Spleen (tissue), 11 donors: ENCODE measurements at regions not wholly inside any gene's neighbourhood (a gene's known extent, or its start where the extent isn't known, plus 50 kb on each side); places are given as distances from the start of the nearest gene placed in this dataset.

Source experiments
- DNase-seq: peaks from one replicate; pipeline ENCODE4 v3.0.0-alpha.2; 2020
- H3K27ac ChIP-seq, 8 donors: fragments of 200-600 bp; sonication (generic) in 7 of 8; 1 replicate in 4 of 8; 2 replicates in 4 of 8; pipeline versions ENCODE4 v1.5.0 to v1.8.0; 2016 to 2021; ENCODE audit warnings: inconsistent platforms in 4 of 8, mild to moderate bottlenecking in 4 of 8, moderate library complexity in 1 of 8
- H3K27me3 ChIP-seq, 7 donors: fragments of 200-600 bp; sonication (generic) in 6 of 7; replicated peaks in 1 of 7; 1 replicate in 4 of 7; 2 replicates in 3 of 7; pipeline versions ENCODE4 v1.5.0 to v1.8.0; 2016 to 2021; ENCODE audit warnings: inconsistent platforms in 3 of 7, mild to moderate bottlenecking in 1 of 7
- H3K36me3 ChIP-seq, 6 donors: fragments of 200-600 bp; sonication (generic) in 5 of 6; 1 replicate in 4 of 6; 2 replicates in 2 of 6; pipeline versions ENCODE4 v1.5.0 to v1.8.0; 2016 to 2021; ENCODE audit warnings: inconsistent platforms in 2 of 6
- H3K4me1 ChIP-seq, 6 donors: fragments of 200-600 bp; sonication (generic) in 5 of 6; 1 replicate in 3 of 6; 2 replicates in 3 of 6; pipeline versions ENCODE4 v1.5.0 to v1.8.0; 2016 to 2021; ENCODE audit warnings: inconsistent platforms in 3 of 6
- H3K4me3 ChIP-seq, 8 donors: fragments of 200-600 bp; sonication (generic) in 7 of 8; 1 replicate in 4 of 8; 2 replicates in 4 of 8; pipeline versions ENCODE4 v1.5.0 to v1.8.0; 2016 to 2021; ENCODE audit warnings: inconsistent platforms in 4 of 8, mild to moderate bottlenecking in 4 of 8, moderate library complexity in 2 of 8
- H3K9me3 ChIP-seq, 8 donors: fragments of 200-600 bp; sonication (generic) in 7 of 8; 1 replicate in 4 of 8; 2 replicates in 4 of 8; pipeline versions ENCODE4 v1.5.0 to v1.8.0; 2016 to 2021; ENCODE audit warnings: inconsistent platforms in 4 of 8
- POLR2A ChIP-seq, 3 donors: fragments of 450-650 bp; IDR thresholded peaks; one replicate each; pipeline ENCODE4 v1.5.1; 2017; ENCODE audit warnings: antibody characterized with exemption in 3 of 3, mild to moderate bottlenecking in 1 of 3
- POLR2AphosphoS5 ChIP-seq, 3 donors: sonication (generic); formaldehyde crosslinking; IDR thresholded peaks; one replicate each; pipeline ENCODE4 v1.5.1; 2017; ENCODE audit warnings: antibody characterized with exemption in 3 of 3
- WGBS, 5 donors: extraction: QIAGEN DNeasy Blood & Tissue Kit in 3 of 5; methylation state at CpG; one replicate each; pipeline versions ENCODE4 v1.1.5 to v1.1.7; 2013 to 2018; 5-methylcytosine and 5-hydroxymethylcytosine counted together
- intact Hi-C: fragments of 100-400 bp; cut with DNase I; formaldehyde crosslinking; loops from one replicate; pipeline ENCODE4 v1.15.0; 2023; ENCODE audit warnings: low total_unique reads
- TF ChIP-seq, protein P1 (sequence below), 11 experiments: fragments of 200-600 bp in 7 of 11; fragments of 450-650 bp in 4 of 11; sonication (generic) in 4 of 11; IDR thresholded peaks in 8 of 11; conservative IDR thresholded peaks in 3 of 11; 1 replicate in 7 of 11; 2 replicates in 4 of 11; pipeline versions ENCODE4 v1.4.0 to v1.8.0; 2016 to 2021; ENCODE audit warnings: antibody characterized with exemption in 11 of 11, inconsistent platforms in 4 of 11, mild to moderate bottlenecking in 1 of 11
- donor health status: healthy with polysubstance abuse.
- donor health status: DM: no; HTN: no; CAD: no; lungs with moderate emphysema.
- donor health status: DM: no; HTN: no; CAD: no.
- donor health status: Bipolar disorder and iron deficiency.
- donor health status: healthy.
- donor health status: DM: no; HTN: no; CAD: no.
- donor health status: DM: yes; HTN: yes; CAD: no.

DNA sequence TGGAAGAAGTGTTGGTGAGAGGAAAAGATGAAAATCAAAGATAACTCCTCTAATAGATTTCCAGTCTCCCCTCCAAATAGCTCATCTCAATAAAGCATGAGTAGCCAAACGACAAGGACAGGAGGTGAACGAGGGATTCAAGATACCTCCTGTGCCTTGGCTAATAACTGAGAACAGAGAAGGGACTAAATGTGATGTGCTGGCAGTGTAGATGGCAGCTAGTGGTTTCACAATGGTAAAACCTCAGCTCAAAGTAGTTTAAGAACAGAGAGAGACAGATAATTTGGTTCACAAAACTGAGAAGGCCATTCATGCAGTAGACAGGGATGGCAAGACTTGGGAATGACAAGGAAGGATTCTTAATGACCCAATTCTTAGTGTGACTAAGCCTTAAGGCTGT lies 292.6 kb downstream of the EFHB start:
- intact Hi-C loops: no loop called here
- Histone ChIP-seq H3K9me3 (peaks cover 0 to 33% (median 6%) of the 10 kb centered on the region in 8 donors), H3K4me3 (no peak overlapping the region), H3K27ac (no peak overlapping the region), H3K36me3 (no peaks in the 10 kb centered on the region), H3K27me3 (no peaks in the 10 kb centered on the region), H3K4me1 (no peaks in the 10 kb centered on the region)
- TF ChIP-seq POLR2A (IDR thresholded peaks at IDR 0.05): no peak
- TF ChIP-seq, protein P1, sequence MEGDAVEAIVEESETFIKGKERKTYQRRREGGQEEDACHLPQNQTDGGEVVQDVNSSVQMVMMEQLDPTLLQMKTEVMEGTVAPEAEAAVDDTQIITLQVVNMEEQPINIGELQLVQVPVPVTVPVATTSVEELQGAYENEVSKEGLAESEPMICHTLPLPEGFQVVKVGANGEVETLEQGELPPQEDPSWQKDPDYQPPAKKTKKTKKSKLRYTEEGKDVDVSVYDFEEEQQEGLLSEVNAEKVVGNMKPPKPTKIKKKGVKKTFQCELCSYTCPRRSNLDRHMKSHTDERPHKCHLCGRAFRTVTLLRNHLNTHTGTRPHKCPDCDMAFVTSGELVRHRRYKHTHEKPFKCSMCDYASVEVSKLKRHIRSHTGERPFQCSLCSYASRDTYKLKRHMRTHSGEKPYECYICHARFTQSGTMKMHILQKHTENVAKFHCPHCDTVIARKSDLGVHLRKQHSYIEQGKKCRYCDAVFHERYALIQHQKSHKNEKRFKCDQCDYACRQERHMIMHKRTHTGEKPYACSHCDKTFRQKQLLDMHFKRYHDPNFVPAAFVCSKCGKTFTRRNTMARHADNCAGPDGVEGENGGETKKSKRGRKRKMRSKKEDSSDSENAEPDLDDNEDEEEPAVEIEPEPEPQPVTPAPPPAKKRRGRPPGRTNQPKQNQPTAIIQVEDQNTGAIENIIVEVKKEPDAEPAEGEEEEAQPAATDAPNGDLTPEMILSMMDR (IDR thresholded peaks at IDR 0.05 in 8 of 11, conservative IDR thresholded peaks at IDR 0.05 in 3 of 11): no peak
- no peak for TF ChIP-seq POLR2AphosphoS5 (IDR thresholded peaks at IDR 0.05)
- no peak for DNase-seq
- 67 to 82% (median 68%) methylated on average over 2 of the region's 2 CpGs for WGBS, 5 donors

DNA sequence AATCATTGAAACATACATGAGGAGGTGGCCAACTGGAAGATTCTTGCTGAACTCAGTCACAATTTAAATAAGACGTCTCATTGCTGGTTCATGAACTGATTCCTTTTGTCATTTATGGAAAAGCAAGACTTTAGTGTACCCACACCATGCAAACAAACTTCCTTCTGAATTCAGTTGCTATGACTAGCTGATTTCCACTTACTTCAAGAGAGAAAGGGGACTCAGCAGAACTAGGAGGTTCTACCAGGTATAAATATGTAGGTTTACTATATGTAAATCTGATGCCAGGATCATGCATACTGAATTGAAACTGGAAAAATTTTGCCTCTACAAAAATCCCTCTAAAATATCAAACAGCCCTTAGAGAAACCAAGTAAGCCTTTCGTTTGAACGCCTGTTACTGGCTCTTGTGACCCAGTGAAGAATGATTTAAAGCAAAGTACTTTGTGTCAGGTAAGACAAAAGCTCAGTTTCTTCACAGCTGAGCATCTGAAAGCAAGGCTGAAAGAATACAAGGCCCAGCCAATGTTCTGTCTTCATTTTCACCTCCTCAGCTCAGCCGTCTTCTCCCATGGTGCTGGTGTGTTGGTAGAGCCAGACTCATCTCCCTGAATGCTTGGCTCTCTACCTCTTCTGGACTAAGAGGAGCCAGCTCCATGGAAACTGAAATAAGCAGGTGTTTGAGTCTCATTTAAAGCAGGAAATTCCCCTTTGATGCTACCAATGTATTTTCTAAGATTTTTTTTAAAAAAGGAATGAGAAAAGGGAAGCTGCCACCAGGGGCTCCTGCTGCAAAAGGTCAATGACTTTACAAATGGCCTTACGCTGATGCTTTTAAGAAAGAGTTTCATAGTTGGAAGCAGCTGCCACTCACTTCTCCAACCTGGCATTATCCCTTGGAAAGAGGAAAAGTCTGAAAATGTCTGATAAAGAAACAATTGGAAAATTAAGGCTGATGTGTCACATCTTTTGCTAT lies 301.6 kb downstream of the EFHB start:
- H3K27ac ChIP-seq: no peak overlapping the region
- intact Hi-C loops: no loop called here
- WGBS, 5 donors: 71 to 79% (median 77%) methylated on average over 5 of the region's 5 CpGs
- no peaks in the 10 kb centered on the region for H3K4me1 ChIP-seq
- TF ChIP-seq, protein P1 (IDR thresholded peaks at IDR 0.05 in 8 of 11, conservative IDR thresholded peaks at IDR 0.05 in 3 of 11): no peak
- TF ChIP-seq POLR2AphosphoS5 (IDR thresholded peaks at IDR 0.05) (no peak), POLR2A (IDR thresholded peaks at IDR 0.05) (no peak)
- no peaks in the 10 kb centered on the region for H3K36me3 ChIP-seq
- H3K4me3 ChIP-seq: no peak overlapping the region
- H3K27me3 ChIP-seq: no peaks in the 10 kb centered on the region
- H3K9me3 ChIP-seq: peaks cover 0 to 5% (median 0%) of the 10 kb centered on the region in 8 donors
- DNase-seq: no peak

DNA sequence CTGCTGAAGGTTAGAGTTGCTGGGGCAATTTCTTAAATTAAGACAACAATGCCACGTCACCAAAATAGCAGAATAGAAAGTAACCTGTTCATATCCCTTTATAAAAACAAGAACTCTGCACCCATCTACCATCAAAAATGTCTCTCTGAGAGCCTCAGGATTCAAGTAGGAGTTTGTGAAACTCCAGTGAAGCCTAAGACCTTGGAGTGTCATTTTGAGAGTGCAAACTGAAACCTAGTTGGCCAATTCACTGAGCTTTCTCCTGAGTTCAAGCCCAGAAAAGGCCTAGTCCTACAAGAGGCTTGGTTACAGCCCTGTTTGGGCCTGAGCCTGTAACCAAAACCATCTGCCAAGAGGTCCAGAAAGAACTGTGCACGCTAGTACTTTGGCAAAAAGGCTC lies 335.1 kb downstream of the EFHB start:
- intact Hi-C loops: no loop called here
- WGBS, 5 donors: 39 to 69% (median 54%) methylated on average over 2 of the region's 2 CpGs
- TF ChIP-seq POLR2A (IDR thresholded peaks at IDR 0.05) (no peak), POLR2AphosphoS5 (IDR thresholded peaks at IDR 0.05) (no peak)
- TF ChIP-seq, protein P1 (IDR thresholded peaks at IDR 0.05 in 8 of 11, conservative IDR thresholded peaks at IDR 0.05 in 3 of 11): no peak

DNA sequence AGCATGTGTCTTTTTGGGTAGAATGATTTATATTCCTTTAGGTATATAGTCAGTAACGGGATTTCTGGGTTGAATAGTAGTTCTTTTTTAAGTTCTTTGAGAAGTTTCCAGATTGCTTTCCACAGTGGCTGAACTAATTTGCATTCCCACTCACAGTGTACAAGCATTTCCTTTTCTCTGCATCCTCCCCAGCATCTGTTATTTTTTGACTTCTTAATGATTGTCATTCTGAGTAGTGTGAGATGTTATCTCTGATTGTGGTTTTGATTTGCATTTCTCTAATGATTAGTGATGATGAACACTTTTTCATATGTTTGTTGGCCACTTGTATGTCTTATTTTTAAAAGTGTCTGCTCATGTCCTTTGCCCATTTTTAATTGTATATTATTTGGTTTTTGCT lies 337.6 kb downstream of the EFHB start:
- Histone ChIP-seq H3K27me3 (no peaks in the 10 kb centered on the region), H3K4me3 (no peak overlapping the region), H3K9me3 (peaks cover 0 to 10% (median 2%) of the 10 kb centered on the region in 8 donors), H3K27ac (no peak overlapping the region), H3K4me1 (peaks cover 0 to 4% (median 0%) of the 10 kb centered on the region in 6 donors), H3K36me3 (no peaks in the 10 kb centered on the region)
- TF ChIP-seq POLR2A (IDR thresholded peaks at IDR 0.05) (no peak), POLR2AphosphoS5 (IDR thresholded peaks at IDR 0.05) (no peak)
- TF ChIP-seq, protein P1 (IDR thresholded peaks at IDR 0.05 in 8 of 11, conservative IDR thresholded peaks at IDR 0.05 in 3 of 11): no peak
- 53 to 79% (median 67%) methylated on average over 1 of the region's 1 CpG for WGBS, 5 donors
- intact Hi-C loops: no loop called here
- DNase-seq: no peak

More for the DNA sequence above, 335.1 kb downstream of the EFHB start:
- Histone ChIP-seq H3K27me3 (no peaks in the 10 kb centered on the region), H3K9me3 (peaks cover 0 to 20% (median 4%) of the 10 kb centered on the region in 8 donors), H3K27ac (no peak overlapping the region), H3K36me3 (no peaks in the 10 kb centered on the region), H3K4me3 (no peak overlapping the region), H3K4me1 (peaks cover 0 to 4% (median 0%) of the 10 kb centered on the region in 6 donors)
- DNase-seq: no peak
